Kidney (tissue), 13 donors: ENCODE measurements at regions not wholly inside any gene's neighbourhood (a gene's known extent, or its start where the extent isn't known, plus 50 kb on each side); places are given as distances from the start of the nearest gene placed in this dataset.

Source experiments
- DNase-seq, 5 donors: peaks; one replicate each; pipeline ENCODE4 v3.0.0-alpha.2; 2013 to 2020
- FAIRE-seq: peaks from 2 replicates; lab custom pipeline; 2012; peaks lifted over from hg19 to GRCh38; lab: Jason Lieb, UNC
- H3K27ac ChIP-seq, 2 donors: one replicate each; pipeline ENCODE4 v1.7.0; 2013; ENCODE audit warnings: low read depth in 2 of 2, low read length in 2 of 2, inconsistent platforms in 1 of 2
- H3K27me3 ChIP-seq: one replicate; pipeline ENCODE4 v1.7.1; 2013; ENCODE audit warnings: low read length, inconsistent platforms; ENCODE audit not compliant: control insufficient read depth, insufficient read depth
- H3K36me3 ChIP-seq, 3 donors: one replicate each; pipeline versions ENCODE4 v1.7.0 to v1.7.1; 2013; ENCODE audit warnings: low read length in 3 of 3, control low read depth in 1 of 3, inconsistent platforms in 1 of 3; ENCODE audit not compliant: insufficient read depth in 3 of 3, control insufficient read depth in 2 of 3
- H3K4me1 ChIP-seq, 3 donors: one replicate each; pipeline versions ENCODE4 v1.7.0 to v1.7.1; 2013; ENCODE audit warnings: low read length in 3 of 3, inconsistent platforms in 1 of 3, low read depth in 1 of 3; ENCODE audit not compliant: control insufficient read depth in 2 of 3, insufficient read depth in 2 of 3
- H3K4me3 ChIP-seq, 3 donors: one replicate each; pipeline versions ENCODE4 v1.7.0 to v1.8.1; 2013; ENCODE audit warnings: low read length in 3 of 3, control low read depth in 1 of 3, inconsistent platforms in 1 of 3
- H3K9ac ChIP-seq, 3 donors: one replicate each; pipeline versions ENCODE4 v1.7.0 to v1.7.1; 2013; ENCODE audit warnings: low read length in 3 of 3, control low read depth in 1 of 3, inconsistent platforms in 1 of 3
- H3K9me3 ChIP-seq, 3 donors: one replicate each; pipeline versions ENCODE4 v1.7.0 to v1.7.1; 2013; ENCODE audit warnings: low read length in 3 of 3, control low read depth in 1 of 3, inconsistent platforms in 1 of 3; ENCODE audit not compliant: control insufficient read depth in 2 of 3, insufficient read depth in 1 of 3
- intact Hi-C: fragments of 100-400 bp; cut with DNase I; formaldehyde crosslinking; loops from one replicate; pipeline ENCODE4 v1.11.1; 2022
- TF ChIP-seq, protein P1 (sequence below): IDR thresholded peaks from 3 replicates; pipeline ENCODE4 v1.5.1; 2012; ENCODE audit warnings: mild to moderate bottlenecking, moderate library complexity, borderline replicate concordance; ENCODE audit not compliant: insufficient read depth; ENCODE audit errors: extremely low read depth
- donor health status: control.
- donor health status: control.
- donor health status: control.
- donor health status: control.
- donor health status: control.
- donor health status: DM: yes; HTN: yes; CAD: no.
- donor health status: Normal renal cell carcinoma (clear cell type).

DNA sequence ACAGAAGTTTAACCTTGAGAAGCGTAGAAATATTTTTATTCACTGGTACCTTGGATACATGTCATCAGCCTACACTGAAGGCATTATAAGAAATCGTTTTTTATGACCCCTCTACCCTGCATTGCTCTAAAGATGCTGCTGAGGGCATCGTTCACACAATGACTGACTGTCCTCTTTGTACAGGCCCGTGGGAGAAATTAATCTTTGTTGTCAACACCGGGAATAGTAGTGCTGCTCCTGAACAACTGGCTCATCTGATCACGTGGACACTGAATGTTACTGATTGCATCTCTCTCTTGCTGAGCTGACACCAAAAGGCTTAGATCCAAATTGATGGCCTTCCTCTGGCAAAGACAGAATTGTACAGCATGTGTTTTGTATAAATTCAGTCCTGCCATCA, 157.1 kb upstream of the SMLR1 start:
- intact Hi-C loops, result no loop called here
- Histone ChIP-seq H3K27me3 (no peaks in the 10 kb centered on the region), H3K9ac (no peak overlapping the region), H3K4me1 (no peaks in the 10 kb centered on the region), H3K27ac (no peak overlapping the region), H3K9me3 (no peaks in the 10 kb centered on the region), H3K4me3 (no peak overlapping the region), H3K36me3 (no peaks in the 10 kb centered on the region)
- no peak for DNase-seq
- TF ChIP-seq, protein P1, sequence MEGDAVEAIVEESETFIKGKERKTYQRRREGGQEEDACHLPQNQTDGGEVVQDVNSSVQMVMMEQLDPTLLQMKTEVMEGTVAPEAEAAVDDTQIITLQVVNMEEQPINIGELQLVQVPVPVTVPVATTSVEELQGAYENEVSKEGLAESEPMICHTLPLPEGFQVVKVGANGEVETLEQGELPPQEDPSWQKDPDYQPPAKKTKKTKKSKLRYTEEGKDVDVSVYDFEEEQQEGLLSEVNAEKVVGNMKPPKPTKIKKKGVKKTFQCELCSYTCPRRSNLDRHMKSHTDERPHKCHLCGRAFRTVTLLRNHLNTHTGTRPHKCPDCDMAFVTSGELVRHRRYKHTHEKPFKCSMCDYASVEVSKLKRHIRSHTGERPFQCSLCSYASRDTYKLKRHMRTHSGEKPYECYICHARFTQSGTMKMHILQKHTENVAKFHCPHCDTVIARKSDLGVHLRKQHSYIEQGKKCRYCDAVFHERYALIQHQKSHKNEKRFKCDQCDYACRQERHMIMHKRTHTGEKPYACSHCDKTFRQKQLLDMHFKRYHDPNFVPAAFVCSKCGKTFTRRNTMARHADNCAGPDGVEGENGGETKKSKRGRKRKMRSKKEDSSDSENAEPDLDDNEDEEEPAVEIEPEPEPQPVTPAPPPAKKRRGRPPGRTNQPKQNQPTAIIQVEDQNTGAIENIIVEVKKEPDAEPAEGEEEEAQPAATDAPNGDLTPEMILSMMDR, result no peak
- no peak for FAIRE-seq

GRCh38 chr6:130671119-130671518, 156.1 kb upstream of the SMLR1 start:
- intact Hi-C loops, result no loop called here
- DNase-seq (no peak), FAIRE-seq (no peak)
- Histone ChIP-seq H3K4me3 (no peak overlapping the region), H3K27me3 (no peaks in the 10 kb centered on the region), H3K36me3 (no peaks in the 10 kb centered on the region), H3K9me3 (no peaks in the 10 kb centered on the region), H3K9ac (no peak overlapping the region), H3K4me1 (no peaks in the 10 kb centered on the region), H3K27ac (peak overlapping the region in 1 of 2 donors; percentile 60)
- TF ChIP-seq, protein P1, result no peak

DNA sequence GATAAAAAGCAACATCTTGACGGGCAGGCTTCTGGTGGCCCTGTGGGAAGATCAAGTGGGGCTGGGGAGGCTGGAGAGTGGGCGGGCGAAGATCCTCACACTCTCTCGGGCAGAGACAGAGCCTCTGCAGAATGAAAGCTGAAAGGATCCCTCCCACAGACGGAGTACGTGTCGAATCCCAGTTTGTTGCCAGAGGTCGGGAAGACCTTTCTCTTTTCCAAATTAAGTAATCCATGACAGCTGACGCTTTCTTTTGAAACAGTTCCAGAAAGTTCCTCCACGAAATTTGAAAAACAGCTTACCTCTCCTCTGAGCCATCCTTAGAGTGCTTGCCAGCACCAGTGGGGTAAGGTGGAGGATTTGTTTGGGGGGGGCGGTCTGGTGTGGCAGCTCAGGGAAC, 155.6 kb upstream of the SMLR1 start:
- Histone ChIP-seq H3K27me3 (no peaks in the 10 kb centered on the region), H3K27ac (peak overlapping the region in 1 of 2 donors; percentile 60), H3K36me3 (no peaks in the 10 kb centered on the region), H3K4me1 (no peaks in the 10 kb centered on the region), H3K9me3 (no peaks in the 10 kb centered on the region), H3K9ac (no peak overlapping the region), H3K4me3 (no peak overlapping the region)
- intact Hi-C loops, result no loop called here
- FAIRE-seq (no peak), DNase-seq (peak in 1 of 5 donors; percentile 65)
- TF ChIP-seq, protein P1, result no peak

DNA sequence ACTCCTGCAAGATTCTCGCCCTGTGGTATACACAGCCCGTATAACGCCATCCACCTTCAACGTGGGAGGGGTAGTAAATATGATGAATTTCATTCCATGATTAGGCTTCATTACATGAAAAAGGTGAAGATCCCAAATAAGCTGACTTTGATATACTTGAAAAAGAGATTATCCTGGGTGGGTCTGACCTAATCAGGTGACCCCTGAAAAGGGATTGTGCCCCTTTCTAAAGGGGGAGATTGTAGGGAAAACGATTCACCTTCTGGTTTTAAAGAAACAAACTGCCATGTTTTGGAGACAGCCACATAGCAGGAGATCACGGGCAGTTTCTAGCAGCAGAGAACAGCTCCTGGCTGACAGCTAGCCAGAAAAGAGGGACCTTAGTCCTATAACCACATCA, 155.1 kb upstream of the SMLR1 start:
- Histone ChIP-seq H3K27me3 (no peaks in the 10 kb centered on the region), H3K9ac (no peak overlapping the region), H3K36me3 (no peaks in the 10 kb centered on the region), H3K4me1 (no peaks in the 10 kb centered on the region), H3K27ac (no peak overlapping the region), H3K4me3 (no peak overlapping the region), H3K9me3 (no peaks in the 10 kb centered on the region)
- FAIRE-seq (no peak), DNase-seq (no peak)
- TF ChIP-seq, protein P1, result no peak
- intact Hi-C loops, result no loop called here
